Panc1 (cell line): ENCODE measurements at regions not wholly inside any gene's neighbourhood (a gene's known extent, or its start where the extent isn't known, plus 50 kb on each side); places are given as distances from the start of the nearest gene placed in this dataset.
"Not testable (repeated sequence)": the region's sequence is repeated elsewhere in the genome, so short reads cannot be mapped to it uniquely, and the experiment has no call there.

ENCODE experiments used
- ATAC-seq: fragments of 200-7000 bp; cut with Tn5 transposase; 2 replicates; pipeline ENCODE4 v1.9.1; 2020; ENCODE audit warnings: mild to moderate bottlenecking, moderate library complexity
- BruUV-seq: library from RNA; stranded (reverse); fragments of 400-500 nt; replicated peaks from 2 replicates; lab custom pipeline; 2021; lab: Mats Ljungman, UMichigan
- CTCF ChIA-PET: fragments of 300-600 bp; sonication (Branson Sonifier 250); formaldehyde crosslinking; loops from one replicate; lab custom pipeline; 2022; ENCODE audit warnings: antibody characterized with exemption; lab: Charles Lee
- POLR2A ChIA-PET: fragments of 300-600 bp; sonication (Branson Sonifier 250); formaldehyde crosslinking; loops from one replicate; lab custom pipeline; 2022; ENCODE audit warnings: antibody characterized with exemption; lab: Charles Lee
- DNase-seq: peaks from one replicate; pipeline ENCODE4 v3.0.0-alpha.2; 2010; ENCODE audit warnings: low read depth, low spot score
- H3K27ac ChIP-seq: 2 replicates; pipeline ENCODE4 v1.5.1; 2011; ENCODE audit warnings: mild to moderate bottlenecking, low read length, inconsistent platforms
- H3K27me3 ChIP-seq: fragments of 200-500 bp; sonication (Bioruptor generic); 2 replicates; pipeline ENCODE4 v1.6.0; 2014; ENCODE audit warnings: low read length, inconsistent platforms; ENCODE audit not compliant: control insufficient read depth, insufficient read depth
- H3K36me3 ChIP-seq: fragments of 200-500 bp; sonication (Bioruptor generic); 2 replicates; pipeline ENCODE4 v1.5.1; 2014; ENCODE audit warnings: inconsistent platforms, mild to moderate bottlenecking, low read length, moderate library complexity; ENCODE audit not compliant: control insufficient read depth, insufficient read depth
- H3K4me1 ChIP-seq: 2 replicates; pipeline ENCODE4 v1.5.1; 2011; ENCODE audit warnings: inconsistent platforms, mild to moderate bottlenecking, low read length, moderate library complexity; ENCODE audit not compliant: control insufficient read depth, insufficient read depth
- H3K4me3 ChIP-seq, 2 experiments: 2 replicates each; pipeline ENCODE4 v1.5.1; 2011 to 2012; ENCODE audit warnings: low read depth in 2 of 2, low read length in 2 of 2, mild to moderate bottlenecking in 2 of 2, inconsistent platforms in 1 of 2, moderate library complexity in 1 of 2
- H3K9me3 ChIP-seq: fragments of 200-500 bp; sonication (Bioruptor generic); 2 replicates; pipeline ENCODE4 v1.5.1; 2014; ENCODE audit warnings: low read depth, mild to moderate bottlenecking, inconsistent platforms, low read length, moderate library complexity; ENCODE audit not compliant: control insufficient read depth, insufficient read depth
- POLR2AphosphoS5 ChIP-seq: IDR thresholded peaks from 2 replicates; pipeline ENCODE4 v1.6.1; 2012; ENCODE audit warnings: mild to moderate bottlenecking, low read depth, low read length, moderate library complexity
- SIN3A ChIP-seq: IDR thresholded peaks from 2 replicates; pipeline ENCODE4 v1.6.1; 2012; ENCODE audit warnings: low read depth, mild to moderate bottlenecking, low read length, moderate library complexity, borderline replicate concordance; ENCODE audit not compliant: insufficient read depth
- TCF7L2 ChIP-seq: IDR thresholded peaks from 2 replicates; pipeline ENCODE4 v1.6.1; 2011; ENCODE audit warnings: mild to moderate bottlenecking, low read depth, low read length, inconsistent platforms
- in situ Hi-C: cut with HindIII; loops from 2 replicates; pipeline ENCODE4 v1.10.0; 2016; ENCODE audit warnings: low sequenced_read_pairs, low pct_unique_long_range_greater_than_20kb
- intact Hi-C: fragments of 100-400 bp; cut with micrococcal nuclease; formaldehyde crosslinking; loops from one replicate; pipeline ENCODE4 v1.10.0; 2022; ENCODE audit not compliant: unreplicated experiment
- TF ChIP-seq, protein P1 (sequence below), 2 experiments: IDR thresholded peaks; 2 replicates each; pipeline ENCODE4 v1.6.1; 2011 to 2012; ENCODE audit warnings: low read depth in 2 of 2, control low read depth in 1 of 2, low read length in 1 of 2, mild to moderate bottlenecking in 1 of 2, moderate library complexity in 1 of 2; ENCODE audit not compliant: insufficient read depth in 1 of 2
- TF ChIP-seq, protein P2 (sequence below): fragments of 450-650 bp; IDR thresholded peaks from 2 replicates; pipeline ENCODE4 v1.5.1; 2017; ENCODE audit warnings: mild to moderate bottlenecking

DNA sequence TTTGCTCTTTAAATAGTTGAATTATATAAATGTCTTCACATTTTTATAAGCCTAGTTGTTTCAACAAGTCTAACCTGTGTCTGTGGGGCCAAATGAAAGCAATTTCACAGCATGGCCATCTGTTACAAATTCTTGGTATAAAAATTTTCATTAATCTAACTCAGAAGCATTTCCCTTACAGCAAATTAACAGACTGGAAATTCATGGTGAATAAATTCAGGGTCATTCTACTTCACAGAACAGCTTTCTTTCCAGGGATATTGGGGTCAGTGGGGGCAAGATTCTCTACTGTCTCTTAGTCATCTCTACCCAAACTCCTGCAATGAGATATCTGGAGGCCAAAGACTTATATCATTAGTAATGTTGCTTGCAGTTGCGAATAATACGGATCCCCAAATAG is 352.1 kb downstream of the MMUT start:
- no peaks in the 10 kb centered on the region for H3K36me3 ChIP-seq
- CTCF ChIA-PET = no interaction called here
- no peaks in the 10 kb centered on the region for H3K4me1 ChIP-seq
- TF ChIP-seq, protein P1, sequence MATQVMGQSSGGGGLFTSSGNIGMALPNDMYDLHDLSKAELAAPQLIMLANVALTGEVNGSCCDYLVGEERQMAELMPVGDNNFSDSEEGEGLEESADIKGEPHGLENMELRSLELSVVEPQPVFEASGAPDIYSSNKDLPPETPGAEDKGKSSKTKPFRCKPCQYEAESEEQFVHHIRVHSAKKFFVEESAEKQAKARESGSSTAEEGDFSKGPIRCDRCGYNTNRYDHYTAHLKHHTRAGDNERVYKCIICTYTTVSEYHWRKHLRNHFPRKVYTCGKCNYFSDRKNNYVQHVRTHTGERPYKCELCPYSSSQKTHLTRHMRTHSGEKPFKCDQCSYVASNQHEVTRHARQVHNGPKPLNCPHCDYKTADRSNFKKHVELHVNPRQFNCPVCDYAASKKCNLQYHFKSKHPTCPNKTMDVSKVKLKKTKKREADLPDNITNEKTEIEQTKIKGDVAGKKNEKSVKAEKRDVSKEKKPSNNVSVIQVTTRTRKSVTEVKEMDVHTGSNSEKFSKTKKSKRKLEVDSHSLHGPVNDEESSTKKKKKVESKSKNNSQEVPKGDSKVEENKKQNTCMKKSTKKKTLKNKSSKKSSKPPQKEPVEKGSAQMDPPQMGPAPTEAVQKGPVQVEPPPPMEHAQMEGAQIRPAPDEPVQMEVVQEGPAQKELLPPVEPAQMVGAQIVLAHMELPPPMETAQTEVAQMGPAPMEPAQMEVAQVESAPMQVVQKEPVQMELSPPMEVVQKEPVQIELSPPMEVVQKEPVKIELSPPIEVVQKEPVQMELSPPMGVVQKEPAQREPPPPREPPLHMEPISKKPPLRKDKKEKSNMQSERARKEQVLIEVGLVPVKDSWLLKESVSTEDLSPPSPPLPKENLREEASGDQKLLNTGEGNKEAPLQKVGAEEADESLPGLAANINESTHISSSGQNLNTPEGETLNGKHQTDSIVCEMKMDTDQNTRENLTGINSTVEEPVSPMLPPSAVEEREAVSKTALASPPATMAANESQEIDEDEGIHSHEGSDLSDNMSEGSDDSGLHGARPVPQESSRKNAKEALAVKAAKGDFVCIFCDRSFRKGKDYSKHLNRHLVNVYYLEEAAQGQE (IDR thresholded peaks at IDR 0.05; ENCODE audit: insufficient read depth in 1 of 2, low read depth in 2 of 2, low read length in 1 of 2) = no peak
- TF ChIP-seq, protein P2, sequence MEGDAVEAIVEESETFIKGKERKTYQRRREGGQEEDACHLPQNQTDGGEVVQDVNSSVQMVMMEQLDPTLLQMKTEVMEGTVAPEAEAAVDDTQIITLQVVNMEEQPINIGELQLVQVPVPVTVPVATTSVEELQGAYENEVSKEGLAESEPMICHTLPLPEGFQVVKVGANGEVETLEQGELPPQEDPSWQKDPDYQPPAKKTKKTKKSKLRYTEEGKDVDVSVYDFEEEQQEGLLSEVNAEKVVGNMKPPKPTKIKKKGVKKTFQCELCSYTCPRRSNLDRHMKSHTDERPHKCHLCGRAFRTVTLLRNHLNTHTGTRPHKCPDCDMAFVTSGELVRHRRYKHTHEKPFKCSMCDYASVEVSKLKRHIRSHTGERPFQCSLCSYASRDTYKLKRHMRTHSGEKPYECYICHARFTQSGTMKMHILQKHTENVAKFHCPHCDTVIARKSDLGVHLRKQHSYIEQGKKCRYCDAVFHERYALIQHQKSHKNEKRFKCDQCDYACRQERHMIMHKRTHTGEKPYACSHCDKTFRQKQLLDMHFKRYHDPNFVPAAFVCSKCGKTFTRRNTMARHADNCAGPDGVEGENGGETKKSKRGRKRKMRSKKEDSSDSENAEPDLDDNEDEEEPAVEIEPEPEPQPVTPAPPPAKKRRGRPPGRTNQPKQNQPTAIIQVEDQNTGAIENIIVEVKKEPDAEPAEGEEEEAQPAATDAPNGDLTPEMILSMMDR = no peak
- POLR2A ChIA-PET = no interaction called here
- H3K4me3 ChIP-seq = no peak overlapping the region
- H3K27me3 ChIP-seq = no peaks in the 10 kb centered on the region
- DNase-seq = no peak
- intact Hi-C loops (no loop called here), in situ Hi-C loops (no loop called here)
- ATAC-seq = no peak
- BruUV-seq = no TSS peak
- no peaks in the 10 kb centered on the region for H3K9me3 ChIP-seq
- no peak overlapping the region for H3K27ac ChIP-seq

DNA sequence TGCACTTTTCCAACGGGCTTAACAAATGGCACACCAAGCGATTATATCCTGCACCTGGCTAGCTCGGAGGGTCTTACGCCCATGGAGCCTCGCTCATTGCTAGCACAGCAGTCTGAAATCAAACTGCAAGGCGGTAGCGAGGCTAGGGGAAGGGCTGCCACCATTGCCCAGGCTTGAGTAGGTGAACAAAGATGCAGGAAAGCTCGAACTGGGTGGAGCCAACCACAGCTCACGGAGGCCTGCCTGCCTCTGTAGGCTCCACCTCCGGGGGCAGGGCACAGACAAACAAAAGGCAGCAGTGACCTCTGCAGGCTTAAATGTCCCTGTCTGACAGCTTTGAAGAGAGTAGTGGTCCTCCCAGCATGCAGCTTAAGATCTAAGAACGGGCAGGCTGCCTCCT is 365.4 kb downstream of the MMUT start:
- H3K4me1 ChIP-seq, H3K36me3 ChIP-seq, BruUV-seq, CTCF ChIA-PET, DNase-seq, POLR2A ChIA-PET, in situ Hi-C loops, H3K9me3 ChIP-seq, ATAC-seq, H3K27ac ChIP-seq, H3K4me3 ChIP-seq, intact Hi-C loops, H3K27me3 ChIP-seq: not testable (repeated sequence)

DNA sequence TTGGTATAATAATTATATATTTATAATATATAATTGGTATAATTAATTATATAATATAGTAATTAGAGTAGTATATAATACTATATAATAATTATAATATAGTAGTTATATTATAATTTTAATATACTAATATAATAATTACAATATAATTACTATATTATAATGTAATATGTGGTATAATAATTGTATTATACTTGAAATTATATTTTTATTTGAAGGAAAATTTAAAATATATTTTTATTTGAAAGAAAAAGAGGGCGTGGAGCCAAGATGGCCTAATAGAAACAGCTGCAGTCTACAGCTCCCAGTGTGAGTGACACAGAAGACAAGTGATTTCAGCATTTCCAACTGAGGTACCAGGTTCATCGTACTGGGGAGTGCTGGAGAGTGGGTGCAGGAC is 365.9 kb downstream of the MMUT start:
- DNase-seq (no peak), ATAC-seq (no peak)
- no peak overlapping the region for H3K27ac ChIP-seq
- TF ChIP-seq, protein P2 = no peak
- no peak for TF ChIP-seq SIN3A
- no peak for TF ChIP-seq TCF7L2
- no peak for TF ChIP-seq POLR2AphosphoS5
- TF ChIP-seq, protein P1 (IDR thresholded peaks at IDR 0.05; ENCODE audit: insufficient read depth in 1 of 2, low read depth in 2 of 2, low read length in 1 of 2) = no peak
- intact Hi-C loops (no loop called here), in situ Hi-C loops (no loop called here)
- H3K4me1 ChIP-seq = no peaks in the 10 kb centered on the region
- ChIA-PET POLR2A (no interaction called here), CTCF (no interaction called here)
- no peaks in the 10 kb centered on the region for H3K27me3 ChIP-seq
- no peaks in the 10 kb centered on the region for H3K9me3 ChIP-seq
- H3K4me3 ChIP-seq = no peak overlapping the region
- H3K36me3 ChIP-seq = no peaks in the 10 kb centered on the region
- no TSS peak for BruUV-seq
